ENCODE measurements at regions not wholly inside any gene's neighbourhood (a gene's known extent, or its start where the extent isn't known, plus 50 kb on each side); places are given as distances from the start of the nearest gene placed in this dataset.

DNA sequence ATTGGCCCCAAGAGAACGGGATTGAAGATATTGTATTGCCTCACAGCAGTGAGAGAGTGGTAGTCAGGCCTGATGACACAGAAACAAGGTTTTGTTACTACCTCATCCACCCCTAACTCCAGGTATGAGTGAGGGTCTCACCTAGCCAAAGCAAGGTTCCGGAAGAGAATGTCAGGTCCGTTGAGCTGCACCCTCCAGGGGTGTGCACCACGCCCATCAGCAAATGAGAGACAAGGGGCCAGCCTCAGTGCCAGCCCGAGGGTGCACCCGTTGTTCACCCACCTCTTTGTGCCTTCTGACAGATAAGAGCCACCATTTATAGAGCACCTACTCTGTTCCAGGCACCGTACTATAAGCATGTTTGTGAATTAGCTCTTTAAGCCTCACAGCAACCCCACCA, 121.9 kb upstream of the IPO9 start:
- no TSS peak for BruUV-seq (replicated peaks)
- CTCF ChIA-PET: no interaction called here
- POLR2A ChIA-PET: no interaction called here
- in situ Hi-C loops (cut with HindIII; ENCODE audit: low pct_unique_long_range_greater_than_20kb, low sequenced_read_pairs): no loop called here
- Histone ChIP-seq H3K4me3 (ENCODE audit: low read depth in 2 of 2, low read length in 2 of 2) (no peak overlapping the region), H3K27ac (ENCODE audit: low read length) (no peak overlapping the region), H3K36me3 (ENCODE audit: control insufficient read depth, insufficient read depth, low read length) (no peaks in the 10 kb centered on the region), H3K4me1 (ENCODE audit: control insufficient read depth, insufficient read depth, low read length) (peaks cover 14% of the 10 kb centered on the region), H3K27me3 (ENCODE audit: control insufficient read depth, insufficient read depth, low read length) (no peaks in the 10 kb centered on the region), H3K9me3 (ENCODE audit: control insufficient read depth, insufficient read depth, low read depth, low read length) (no peaks in the 10 kb centered on the region)
- DNase-seq (ENCODE audit: low read depth, low spot score) (no peak), ATAC-seq (no peak)
- intact Hi-C loops (cut with micrococcal nuclease; ENCODE audit: unreplicated experiment): no loop called here
- TF ChIP-seq SIN3A (IDR thresholded peaks at IDR 0.05; ENCODE audit: borderline replicate concordance, insufficient read depth, low read depth, low read length) (no peak), POLR2AphosphoS5 (IDR thresholded peaks at IDR 0.05; ENCODE audit: low read depth, low read length) (no peak), REST (IDR thresholded peaks at IDR 0.05; ENCODE audit: insufficient read depth in 1 of 2, low read depth in 2 of 2, low read length in 1 of 2) (no peak), TCF7L2 (IDR thresholded peaks at IDR 0.05; ENCODE audit: low read depth, low read length) (no peak)
- TF ChIP-seq, protein P1, sequence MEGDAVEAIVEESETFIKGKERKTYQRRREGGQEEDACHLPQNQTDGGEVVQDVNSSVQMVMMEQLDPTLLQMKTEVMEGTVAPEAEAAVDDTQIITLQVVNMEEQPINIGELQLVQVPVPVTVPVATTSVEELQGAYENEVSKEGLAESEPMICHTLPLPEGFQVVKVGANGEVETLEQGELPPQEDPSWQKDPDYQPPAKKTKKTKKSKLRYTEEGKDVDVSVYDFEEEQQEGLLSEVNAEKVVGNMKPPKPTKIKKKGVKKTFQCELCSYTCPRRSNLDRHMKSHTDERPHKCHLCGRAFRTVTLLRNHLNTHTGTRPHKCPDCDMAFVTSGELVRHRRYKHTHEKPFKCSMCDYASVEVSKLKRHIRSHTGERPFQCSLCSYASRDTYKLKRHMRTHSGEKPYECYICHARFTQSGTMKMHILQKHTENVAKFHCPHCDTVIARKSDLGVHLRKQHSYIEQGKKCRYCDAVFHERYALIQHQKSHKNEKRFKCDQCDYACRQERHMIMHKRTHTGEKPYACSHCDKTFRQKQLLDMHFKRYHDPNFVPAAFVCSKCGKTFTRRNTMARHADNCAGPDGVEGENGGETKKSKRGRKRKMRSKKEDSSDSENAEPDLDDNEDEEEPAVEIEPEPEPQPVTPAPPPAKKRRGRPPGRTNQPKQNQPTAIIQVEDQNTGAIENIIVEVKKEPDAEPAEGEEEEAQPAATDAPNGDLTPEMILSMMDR (IDR thresholded peaks at IDR 0.05): no peak

GRCh38 chr1:201707656-201708055, 121.3 kb upstream of the IPO9 start:
- no peak for TF ChIP-seq POLR2AphosphoS5 (IDR thresholded peaks at IDR 0.05; ENCODE audit: low read depth, low read length)
- no peak for TF ChIP-seq REST (IDR thresholded peaks at IDR 0.05; ENCODE audit: insufficient read depth in 1 of 2, low read depth in 2 of 2, low read length in 1 of 2)
- no peak for TF ChIP-seq TCF7L2 (IDR thresholded peaks at IDR 0.05; ENCODE audit: low read depth, low read length)
- no peak for TF ChIP-seq SIN3A (IDR thresholded peaks at IDR 0.05; ENCODE audit: borderline replicate concordance, insufficient read depth, low read depth, low read length)
- TF ChIP-seq, protein P1 (IDR thresholded peaks at IDR 0.05): no peak
- in situ Hi-C loops (cut with HindIII; ENCODE audit: low pct_unique_long_range_greater_than_20kb, low sequenced_read_pairs): no loop called here
- H3K4me3 ChIP-seq (ENCODE audit: low read depth in 2 of 2, low read length in 2 of 2): no peak overlapping the region
- peaks cover 16% of the 10 kb centered on the region for H3K4me1 ChIP-seq (ENCODE audit: control insufficient read depth, insufficient read depth, low read length)
- ATAC-seq: no peak
- DNase-seq (ENCODE audit: low read depth, low spot score): no peak
- H3K9me3 ChIP-seq (ENCODE audit: control insufficient read depth, insufficient read depth, low read depth, low read length): no peaks in the 10 kb centered on the region
- H3K27me3 ChIP-seq (ENCODE audit: control insufficient read depth, insufficient read depth, low read length): no peaks in the 10 kb centered on the region
- intact Hi-C loops (cut with micrococcal nuclease; ENCODE audit: unreplicated experiment): no loop called here
- BruUV-seq (replicated peaks): no TSS peak
- H3K27ac ChIP-seq (ENCODE audit: low read length): no peak overlapping the region
- no peaks in the 10 kb centered on the region for H3K36me3 ChIP-seq (ENCODE audit: control insufficient read depth, insufficient read depth, low read length)
- ChIA-PET POLR2A (no interaction called here), CTCF (interaction anchor here (0.8 to 1.1 kb wide), 2 partner anchors 84 to 85 kb away, joined by 4 to 11 read pairs; no protein-coding TSS in a partner anchor)
